ENCODE measurements at regions not wholly inside any gene's neighbourhood (a gene's known extent, or its start where the extent isn't known, plus 50 kb on each side); places are given as distances from the start of the nearest gene placed in this dataset.

DNA sequence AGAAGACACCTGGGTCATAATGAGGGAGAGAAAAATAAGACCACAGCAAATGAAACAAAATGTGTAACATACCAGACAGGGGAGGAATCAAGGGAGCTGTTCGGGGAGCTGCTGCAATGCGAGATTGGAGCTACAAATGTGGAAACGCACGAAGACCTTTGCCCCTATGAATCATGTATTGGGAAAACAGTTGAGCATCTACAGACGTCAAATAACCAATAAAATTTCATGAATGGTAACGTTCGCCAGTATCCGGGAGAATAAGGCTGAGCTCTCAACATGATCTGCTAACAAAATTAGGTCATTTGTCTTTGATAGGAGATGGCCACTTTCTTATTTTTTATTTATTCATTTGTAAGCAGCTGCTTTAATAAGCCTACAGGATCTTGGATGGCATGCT, 486.2 kb upstream of the RBFOX1 start:
- H2AFZ ChIP-seq (ENCODE audit: low read depth, low read length): no peak overlapping the region
- H3K9me3 ChIP-seq (replicated peaks; ENCODE audit: control insufficient read depth, insufficient read depth, low read length): peaks cover 2% of the 10 kb centered on the region
- no peaks in the 10 kb centered on the region for H4K20me1 ChIP-seq (replicated peaks; ENCODE audit: control insufficient read depth, extremely low read depth, insufficient read depth, low read length)
- no TSS peak for BruUV-seq (replicated peaks)
- ChIA-PET POLR2A (no interaction called here), CTCF (no interaction called here)
- FAIRE-seq (no peak), DNase-seq (ENCODE audit: low read depth, low spot score) (no peak)
- H3K9ac ChIP-seq (replicated peaks; ENCODE audit: extremely low read depth, insufficient read depth, low read length): no peak overlapping the region
- H3K36me3 ChIP-seq (ENCODE audit: control insufficient read depth in 2 of 2, extremely low read depth in 1 of 2, insufficient read depth in 2 of 2, low read length in 2 of 2): no peaks in the 10 kb centered on the region
- dilution Hi-C loops (cut with MboI; ENCODE audit: extremely low pct_ligation_motif_present, low sequenced_read_pairs): no loop called here
- no peak overlapping the region for H3K27ac ChIP-seq (ENCODE audit: insufficient read depth, low read depth, low read length)
- no peak overlapping the region for H3K4me3 ChIP-seq (replicated peaks in 1 of 3; ENCODE audit: insufficient read depth in 1 of 3, low read depth in 1 of 3, low read length in 3 of 3)
- H3K4me2 ChIP-seq (ENCODE audit: insufficient read depth, low read length): no peak overlapping the region
- H3K27me3 ChIP-seq (ENCODE audit: control insufficient read depth in 2 of 2, insufficient read depth in 2 of 2, low read length in 2 of 2): no peaks in the 10 kb centered on the region
- H3K9me1 ChIP-seq (replicated peaks; ENCODE audit: control insufficient read depth, extremely low read depth, insufficient read depth, low read length): no peaks in the 10 kb centered on the region
- TF ChIP-seq, protein P1, sequence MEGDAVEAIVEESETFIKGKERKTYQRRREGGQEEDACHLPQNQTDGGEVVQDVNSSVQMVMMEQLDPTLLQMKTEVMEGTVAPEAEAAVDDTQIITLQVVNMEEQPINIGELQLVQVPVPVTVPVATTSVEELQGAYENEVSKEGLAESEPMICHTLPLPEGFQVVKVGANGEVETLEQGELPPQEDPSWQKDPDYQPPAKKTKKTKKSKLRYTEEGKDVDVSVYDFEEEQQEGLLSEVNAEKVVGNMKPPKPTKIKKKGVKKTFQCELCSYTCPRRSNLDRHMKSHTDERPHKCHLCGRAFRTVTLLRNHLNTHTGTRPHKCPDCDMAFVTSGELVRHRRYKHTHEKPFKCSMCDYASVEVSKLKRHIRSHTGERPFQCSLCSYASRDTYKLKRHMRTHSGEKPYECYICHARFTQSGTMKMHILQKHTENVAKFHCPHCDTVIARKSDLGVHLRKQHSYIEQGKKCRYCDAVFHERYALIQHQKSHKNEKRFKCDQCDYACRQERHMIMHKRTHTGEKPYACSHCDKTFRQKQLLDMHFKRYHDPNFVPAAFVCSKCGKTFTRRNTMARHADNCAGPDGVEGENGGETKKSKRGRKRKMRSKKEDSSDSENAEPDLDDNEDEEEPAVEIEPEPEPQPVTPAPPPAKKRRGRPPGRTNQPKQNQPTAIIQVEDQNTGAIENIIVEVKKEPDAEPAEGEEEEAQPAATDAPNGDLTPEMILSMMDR (IDR thresholded peaks at IDR 0.05; ENCODE audit: extremely low read depth in 1 of 2, insufficient read depth in 1 of 2, low read depth in 1 of 2, low read length in 2 of 2): no peak
- TF ChIP-seq EZH2 (IDR thresholded peaks at IDR 0.05; ENCODE audit: borderline replicate concordance, low read depth, low read length, severe bottlenecking) (no peak), FOS (IDR thresholded peaks at IDR 0.05; ENCODE audit: borderline replicate concordance, insufficient read depth, low read length) (no peak)
- no peaks in the 10 kb centered on the region for H3K79me2 ChIP-seq (ENCODE audit: control insufficient read depth, insufficient read depth, low read length)
- no peaks in the 10 kb centered on the region for H3K4me1 ChIP-seq (ENCODE audit: control insufficient read depth, extremely low read depth, insufficient read depth, low read length)
- intact Hi-C loops (cut with micrococcal nuclease): no loop called here

DNA sequence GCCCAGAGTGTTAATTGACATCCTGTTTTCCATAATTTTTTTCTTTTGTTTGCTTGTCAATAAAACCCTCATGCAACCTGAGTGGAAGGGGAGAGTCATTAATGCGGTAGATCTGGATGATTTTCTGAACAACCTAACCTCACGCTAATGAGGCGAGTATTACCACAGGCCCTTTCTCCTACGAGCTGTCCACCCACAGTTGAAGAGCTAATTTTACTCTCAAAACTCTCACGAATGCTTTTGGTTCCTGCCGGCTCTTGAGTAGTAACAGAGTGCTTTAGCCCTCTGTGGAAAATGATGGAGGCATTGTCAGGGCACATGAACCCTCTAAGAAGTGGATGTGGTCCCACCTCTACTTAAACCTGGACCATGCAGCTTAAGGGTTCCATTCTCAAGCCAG, 491.3 kb upstream of the RBFOX1 start:
- POLR2A ChIA-PET: no interaction called here
- no peaks in the 10 kb centered on the region for H3K27me3 ChIP-seq (ENCODE audit: control insufficient read depth in 2 of 2, insufficient read depth in 2 of 2, low read length in 2 of 2)
- DNase-seq (ENCODE audit: low read depth, low spot score): no peak
- CTCF ChIA-PET: no interaction called here
- no peak overlapping the region for H3K4me2 ChIP-seq (ENCODE audit: insufficient read depth, low read length)
- dilution Hi-C loops (cut with MboI; ENCODE audit: extremely low pct_ligation_motif_present, low sequenced_read_pairs): no loop called here
- H3K9me1 ChIP-seq (replicated peaks; ENCODE audit: control insufficient read depth, extremely low read depth, insufficient read depth, low read length): no peaks in the 10 kb centered on the region
- no peak overlapping the region for H2AFZ ChIP-seq (ENCODE audit: low read depth, low read length)
- H3K27ac ChIP-seq (ENCODE audit: insufficient read depth, low read depth, low read length): no peak overlapping the region
- no peaks in the 10 kb centered on the region for H4K20me1 ChIP-seq (replicated peaks; ENCODE audit: control insufficient read depth, extremely low read depth, insufficient read depth, low read length)
- no peaks in the 10 kb centered on the region for H3K9me3 ChIP-seq (replicated peaks; ENCODE audit: control insufficient read depth, insufficient read depth, low read length)
- BruUV-seq (replicated peaks): no TSS peak
- TF ChIP-seq POLR2A (IDR thresholded peaks at IDR 0.05; ENCODE audit: low read depth, low read length) (no peak), POLR2AphosphoS5 (IDR thresholded peaks at IDR 0.05; ENCODE audit: insufficient read depth, low read depth, low read length) (no peak)
- no peak overlapping the region for H3K9ac ChIP-seq (replicated peaks; ENCODE audit: extremely low read depth, insufficient read depth, low read length)
- H3K79me2 ChIP-seq (ENCODE audit: control insufficient read depth, insufficient read depth, low read length): no peaks in the 10 kb centered on the region
- no peak for FAIRE-seq
- intact Hi-C loops (cut with micrococcal nuclease): no loop called here
- H3K4me1 ChIP-seq (ENCODE audit: control insufficient read depth, extremely low read depth, insufficient read depth, low read length): no peaks in the 10 kb centered on the region
- no peak overlapping the region for H3K4me3 ChIP-seq (replicated peaks in 1 of 3; ENCODE audit: insufficient read depth in 1 of 3, low read depth in 1 of 3, low read length in 3 of 3)
- H3K36me3 ChIP-seq (ENCODE audit: control insufficient read depth in 2 of 2, extremely low read depth in 1 of 2, insufficient read depth in 2 of 2, low read length in 2 of 2): no peaks in the 10 kb centered on the region
